H1 (cell line): ENCODE measurements at regions not wholly inside any gene's neighbourhood (a gene's known extent, or its start where the extent isn't known, plus 50 kb on each side); places are given as distances from the start of the nearest gene placed in this dataset.

Experiments
- CTCF ChIA-PET: fragments of 300-600 bp; sonication (Branson Sonifier 250); formaldehyde crosslinking; loops from one replicate; lab custom pipeline; 2021; ENCODE audit not compliant: partially characterized antibody; lab: Charles Lee
- POLR2A ChIA-PET: fragments of 300-600 bp; sonication (Branson Sonifier 250); formaldehyde crosslinking; loops from one replicate; lab custom pipeline; 2021; ENCODE audit warnings: inconsistent platforms; ENCODE audit not compliant: partially characterized antibody; lab: Charles Lee
- DNase-seq, 2 experiments: peaks; one replicate each; pipeline versions ENCODE4 v3.0.0 to v3.0.0-alpha.2; 2010 to 2022; ENCODE audit warnings: low spot score in 2 of 2, low read depth in 1 of 2, mixed read lengths in 1 of 2
- FAIRE-seq: peaks from 2 replicates; lab custom pipeline; 2011; peaks lifted over from hg19 to GRCh38; lab: Jason Lieb, UNC
- H2AFZ ChIP-seq: 2 replicates; pipeline ENCODE4 v1.8.1; 2012; ENCODE audit warnings: low read length, inconsistent platforms
- H2AK5ac ChIP-seq: 2 replicates; pipeline ENCODE4 v1.6.1; 2013; ENCODE audit warnings: low read depth, low read length
- H2BK120ac ChIP-seq: replicated peaks from 2 replicates; pipeline ENCODE3; 2013; ENCODE audit warnings: low read depth, low read length, inconsistent platforms
- H2BK12ac ChIP-seq: 2 replicates; pipeline ENCODE4 v1.6.1; 2013; ENCODE audit warnings: low read depth, low read length
- H2BK15ac ChIP-seq: 2 replicates; pipeline ENCODE4 v1.6.1; 2013; ENCODE audit warnings: low read length
- H2BK20ac ChIP-seq: 2 replicates; pipeline ENCODE4 v1.6.1; 2013; ENCODE audit warnings: low read length
- H2BK5ac ChIP-seq: 2 replicates; pipeline ENCODE4 v1.6.1; 2013; ENCODE audit warnings: low read depth, low read length
- H3K14ac ChIP-seq: 2 replicates; pipeline ENCODE4 v1.6.1; 2013; ENCODE audit warnings: inconsistent platforms; ENCODE audit not compliant: insufficient read length
- H3K18ac ChIP-seq: 2 replicates; pipeline ENCODE4 v1.6.1; 2013; ENCODE audit warnings: low read length; ENCODE audit errors: extremely low read depth
- H3K23ac ChIP-seq: 2 replicates; pipeline ENCODE4 v1.6.1; 2013; ENCODE audit warnings: inconsistent platforms; ENCODE audit not compliant: insufficient read length
- H3K23me2 ChIP-seq: 2 replicates; pipeline ENCODE4 v1.6.1; 2013; ENCODE audit warnings: low read depth, low read length
- H3K27ac ChIP-seq: 2 replicates; pipeline ENCODE4 v1.6.1; 2011; ENCODE audit warnings: low read depth, low read length, inconsistent platforms
- H3K27me3 ChIP-seq, 4 experiments: replicated peaks in 1 of 4; 1 replicate in 1 of 4; 2 replicates in 3 of 4; pipeline versions ENCODE4 v1.6.1 to v1.8.1; 2011 to 2013; ENCODE audit warnings: low read length in 3 of 4, mild to moderate bottlenecking in 3 of 4, inconsistent platforms in 2 of 4, mixed read lengths in 2 of 4, moderate library complexity in 1 of 4; ENCODE audit not compliant: control insufficient read depth in 3 of 4, insufficient read depth in 3 of 4; ENCODE audit errors: extremely low read depth in 1 of 4
- H3K36me3 ChIP-seq, 4 experiments: 2 replicates each; pipeline versions ENCODE4 v1.6.1 to v1.8.1; 2011 to 2013; ENCODE audit warnings: mild to moderate bottlenecking in 4 of 4, low read length in 3 of 4, moderate library complexity in 2 of 4, control low read depth in 1 of 4, inconsistent platforms in 1 of 4; ENCODE audit not compliant: insufficient read depth in 4 of 4, control insufficient read depth in 2 of 4
- H3K4ac ChIP-seq: replicated peaks from 2 replicates; pipeline ENCODE3; 2013; ENCODE audit warnings: low read length, low read depth, mixed read lengths, inconsistent platforms; ENCODE audit not compliant: insufficient read length
- H3K4me1 ChIP-seq, 4 experiments: replicated peaks in 1 of 4; 1 replicate in 1 of 4; 2 replicates in 3 of 4; pipeline versions ENCODE4 v1.6.1 to v1.8.1; 2011 to 2013; ENCODE audit warnings: low read length in 3 of 4, inconsistent platforms in 2 of 4, mixed read lengths in 1 of 4; ENCODE audit not compliant: insufficient read depth in 4 of 4, control insufficient read depth in 3 of 4
- H3K4me2 ChIP-seq, 2 experiments: 2 replicates each; pipeline versions ENCODE4 v1.6.1 to v1.8.1; 2011 to 2013; ENCODE audit warnings: low read depth in 2 of 2, low read length in 2 of 2, control low read depth in 1 of 2, inconsistent platforms in 1 of 2, mild to moderate bottlenecking in 1 of 2; ENCODE audit not compliant: insufficient read depth in 1 of 2
- H3K4me3 ChIP-seq, 4 experiments: fragments of 200-600, 300-600 bp in 1 of 4; sonication (generic), shearing (Covaris generic), sonication (Bioruptor Twin) in 1 of 4; 2 replicates each; pipeline versions ENCODE4 v1.5.1 to v1.8.1; 2011 to 2016; ENCODE audit warnings: low read length in 4 of 4, low read depth in 3 of 4, control low read depth in 2 of 4, inconsistent platforms in 2 of 4, mild to moderate bottlenecking in 2 of 4, mixed read lengths in 1 of 4, moderate library complexity in 1 of 4; ENCODE audit not compliant: insufficient read depth in 2 of 4; ENCODE audit errors: extremely low read depth in 1 of 4
- H3K56ac ChIP-seq: replicated peaks from 2 replicates; pipeline ENCODE3; 2013; ENCODE audit warnings: low read depth, mild to moderate bottlenecking, mixed read lengths, low read length, inconsistent platforms; ENCODE audit not compliant: insufficient read length
- H3K79me1 ChIP-seq: 2 replicates; pipeline ENCODE4 v1.6.1; 2013; ENCODE audit warnings: low read depth, low read length, control low read depth
- H3K79me2 ChIP-seq, 2 experiments: 2 replicates each; pipeline versions ENCODE4 v1.6.1 to v1.8.1; 2012 to 2013; ENCODE audit warnings: low read length in 2 of 2, mild to moderate bottlenecking in 2 of 2, inconsistent platforms in 1 of 2; ENCODE audit not compliant: insufficient read depth in 2 of 2, control insufficient read depth in 1 of 2
- H3K9ac ChIP-seq, 4 experiments: replicated peaks in 1 of 4; 1 replicate in 1 of 4; 2 replicates in 3 of 4; pipeline versions ENCODE4 v1.6.1 to v1.8.1; 2011 to 2013; ENCODE audit warnings: low read depth in 3 of 4, low read length in 3 of 4, control low read depth in 2 of 4, mild to moderate bottlenecking in 2 of 4, moderate library complexity in 2 of 4, inconsistent platforms in 1 of 4; ENCODE audit errors: extremely low read depth in 1 of 4
- H3K9me3 ChIP-seq, 2 experiments: 2 replicates each; pipeline versions ENCODE4 v1.6.1 to v1.8.1; 2012 to 2013; ENCODE audit warnings: mild to moderate bottlenecking in 2 of 2, moderate library complexity in 2 of 2, control low read depth in 1 of 2, inconsistent platforms in 1 of 2, low read depth in 1 of 2, low read length in 1 of 2, mixed read lengths in 1 of 2; ENCODE audit not compliant: insufficient read depth in 2 of 2
- H4K20me1 ChIP-seq, 2 experiments: replicated peaks in 1 of 2; 2 replicates each; pipeline versions ENCODE3 to v1.8.1; 2011 to 2013; ENCODE audit warnings: inconsistent platforms in 2 of 2, low read length in 2 of 2, mild to moderate bottlenecking in 1 of 2; ENCODE audit not compliant: insufficient read depth in 2 of 2, control insufficient read depth in 1 of 2
- H4K5ac ChIP-seq: 2 replicates; pipeline ENCODE4 v1.6.1; 2013; ENCODE audit warnings: low read length, low read depth, mixed read lengths, inconsistent platforms; ENCODE audit not compliant: insufficient read length
- H4K8ac ChIP-seq: 2 replicates; pipeline ENCODE4 v1.8.0; 2013; ENCODE audit warnings: mild to moderate bottlenecking, moderate library complexity, low read length, inconsistent platforms; ENCODE audit not compliant: insufficient read depth; ENCODE audit errors: extremely low read depth
- H4K91ac ChIP-seq: replicated peaks from 2 replicates; pipeline ENCODE3; 2013; ENCODE audit warnings: low read length, mixed read lengths, inconsistent platforms; ENCODE audit not compliant: insufficient read length
- RXRA ChIP-seq: IDR thresholded peaks from 2 replicates; pipeline ENCODE4 v1.6.1; 2011; ENCODE audit warnings: low read depth, mild to moderate bottlenecking, low read length, moderate library complexity; ENCODE audit not compliant: insufficient read depth
- WGBS, 2 experiments: shearing (Covaris generic) in 1 of 2; methylation state at CpG; one replicate each; pipeline versions ENCODE4 v1.1.6 to v1.1.7; 2013 to 2015; ENCODE audit warnings: low lambda C conversion rate in 2 of 2, mixed read lengths in 2 of 2, inconsistent platforms in 1 of 2, low coverage in 1 of 2, missing lambda C conversion rate in 1 of 2; ENCODE audit not compliant: insufficient replicate concordance in 2 of 2, insufficient coverage in 1 of 2, insufficient read length in 1 of 2; ENCODE audit errors: extremely low coverage in 1 of 2, missing lambda C conversion rate in 1 of 2; 5-methylcytosine and 5-hydroxymethylcytosine counted together

DNA sequence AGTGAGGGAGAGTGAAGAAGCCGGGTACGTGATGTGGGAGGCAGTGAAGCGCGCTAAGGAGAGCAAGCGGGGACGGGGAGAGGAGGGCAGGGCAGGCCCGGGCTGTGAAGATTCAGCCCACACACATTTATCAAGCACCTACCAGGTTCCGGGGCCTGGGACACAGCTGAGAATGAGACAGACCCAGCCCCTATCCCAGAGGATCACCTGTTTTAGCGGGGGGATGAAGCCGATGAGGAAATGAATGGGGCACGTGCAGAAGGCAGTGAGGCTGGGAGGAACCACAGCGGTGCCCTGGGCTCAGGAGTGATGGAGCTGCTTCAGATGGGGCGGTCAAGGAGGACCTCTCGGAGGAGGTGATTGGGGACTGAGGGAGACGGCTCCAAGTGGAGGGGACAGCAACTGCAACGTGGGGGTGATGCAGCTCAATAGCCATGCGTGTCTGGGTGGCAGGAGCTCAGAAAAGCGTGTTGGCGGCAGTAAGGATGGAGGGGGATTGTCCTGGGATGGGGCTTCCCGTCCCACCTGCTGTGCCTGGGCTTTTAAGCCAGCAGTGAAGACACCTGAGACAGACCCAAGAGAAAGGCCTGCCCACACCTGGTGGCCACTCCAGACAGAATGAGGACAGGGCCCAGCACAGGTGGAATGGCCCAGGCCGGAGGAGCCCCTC, 77.5 kb upstream of the UNC5A start:
- Histone ChIP-seq H3K23me2 (no peaks in the 10 kb centered on the region), H4K8ac (no peak overlapping the region; the same call in 1 of the 2 replicates), H3K79me1 (no peaks in the 10 kb centered on the region), H4K20me1 (no peaks in the 10 kb centered on the region), H3K56ac (no peak overlapping the region), H2BK120ac (no peak overlapping the region), H2AFZ (no peak overlapping the region), H3K4me3 (no peak overlapping the region), H2BK20ac (peak overlapping the region; percentile 61; the same call in 1 of the 2 replicates), H2AK5ac (no peak overlapping the region), H3K14ac (no peak overlapping the region), H3K27me3 (peaks cover 0 to 2% (median under 1%) of the 10 kb centered on the region in 4 experiments; a peak in 2 of 7 replicates), H2BK15ac (no peak overlapping the region), H3K36me3 (no peaks in the 10 kb centered on the region; a peak in 1 of 8 replicates), H3K4me2 (no peak overlapping the region), H2BK5ac (no peak overlapping the region), H3K4ac (no peak overlapping the region), H3K23ac (no peak overlapping the region), H3K9ac (no peak overlapping the region), H3K4me1 (peaks cover 0 to 10% (median 2%) of the 10 kb centered on the region in 4 experiments; a peak in 5 of 7 replicates), H4K91ac (no peak overlapping the region), H3K79me2 (no peaks in the 10 kb centered on the region), H2BK12ac (peak overlapping the region; percentile 60; the same call in 1 of the 2 replicates), H4K5ac (no peak overlapping the region), H3K18ac (no peak overlapping the region), H3K9me3 (no peaks in the 10 kb centered on the region), H3K27ac (no peak overlapping the region)
- FAIRE-seq (no peak), DNase-seq (peak in 1 of 2 experiments; percentile 46)
- ChIA-PET POLR2A (interaction anchor here (0.9 to 1.2 kb wide), 4 partner anchors 10 to 30 kb away, joined by 3 to 4 read pairs (median 3); no protein-coding TSS in a partner anchor), CTCF (interaction anchor here (0.7 to 4.6 kb wide), 6 partner anchors 9 to 75 kb away, joined by 3 to 17 read pairs (median 4); no protein-coding TSS in a partner anchor)
- WGBS, 2 experiments = 90% methylated on average over 21 of the region's 21 CpGs; no CpG with 5 or more reads in 1 of the 2 experiments
- no peak for TF ChIP-seq RXRA
